ENCODE measurements at regions not wholly inside any gene's neighbourhood (a gene's known extent, or its start where the extent isn't known, plus 50 kb on each side); places are given as distances from the start of the nearest gene placed in this dataset.

DNA sequence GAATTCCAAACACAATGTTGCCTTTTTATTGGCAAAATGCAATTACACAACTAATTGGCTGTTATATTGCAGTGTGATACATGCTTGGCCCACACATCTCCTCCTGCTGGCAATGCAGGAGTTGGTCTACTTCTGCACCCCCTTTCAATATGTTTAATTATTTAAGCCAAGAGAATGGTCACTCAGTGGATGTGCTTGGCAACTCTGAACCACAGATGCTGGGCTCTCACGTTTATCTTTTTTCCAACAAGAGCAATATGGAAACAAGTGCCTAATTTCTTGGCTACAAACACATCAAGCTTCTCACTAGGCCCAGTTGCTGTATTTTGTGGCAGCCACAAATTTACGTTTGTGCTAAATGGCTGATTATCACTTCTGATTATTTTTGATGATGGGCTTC lies 1149.2 kb upstream of the CELF2 start:
- BruUV-seq (replicated peaks), result no TSS peak
- H3K27ac Mint-ChIP-seq (ENCODE audit: unreplicated experiment), result no peak overlapping the region
- H3K27me3 ChIP-seq (replicated peaks; ENCODE audit: control insufficient read depth, insufficient read depth, low read length), result no peaks in the 10 kb centered on the region
- peaks cover 7% of the 10 kb centered on the region for H3K4me1 Mint-ChIP-seq (ENCODE audit: low read depth, unreplicated experiment)
- ChIA-PET POLR2A (no interaction called here), CTCF (no interaction called here)
- no peak overlapping the region for H3K4me3 ChIP-seq (ENCODE audit: low read depth, low read length)
- no peaks in the 10 kb centered on the region for H3K4me1 ChIP-seq
- H3K9me3 Mint-ChIP-seq (ENCODE audit: unreplicated experiment), result no peaks in the 10 kb centered on the region
- intact Hi-C loops (cut with micrococcal nuclease; ENCODE audit: unreplicated experiment), result no loop called here
- H3K4me3 Mint-ChIP-seq (ENCODE audit: unreplicated experiment), result no peak overlapping the region
- TF ChIP-seq, protein P1, sequence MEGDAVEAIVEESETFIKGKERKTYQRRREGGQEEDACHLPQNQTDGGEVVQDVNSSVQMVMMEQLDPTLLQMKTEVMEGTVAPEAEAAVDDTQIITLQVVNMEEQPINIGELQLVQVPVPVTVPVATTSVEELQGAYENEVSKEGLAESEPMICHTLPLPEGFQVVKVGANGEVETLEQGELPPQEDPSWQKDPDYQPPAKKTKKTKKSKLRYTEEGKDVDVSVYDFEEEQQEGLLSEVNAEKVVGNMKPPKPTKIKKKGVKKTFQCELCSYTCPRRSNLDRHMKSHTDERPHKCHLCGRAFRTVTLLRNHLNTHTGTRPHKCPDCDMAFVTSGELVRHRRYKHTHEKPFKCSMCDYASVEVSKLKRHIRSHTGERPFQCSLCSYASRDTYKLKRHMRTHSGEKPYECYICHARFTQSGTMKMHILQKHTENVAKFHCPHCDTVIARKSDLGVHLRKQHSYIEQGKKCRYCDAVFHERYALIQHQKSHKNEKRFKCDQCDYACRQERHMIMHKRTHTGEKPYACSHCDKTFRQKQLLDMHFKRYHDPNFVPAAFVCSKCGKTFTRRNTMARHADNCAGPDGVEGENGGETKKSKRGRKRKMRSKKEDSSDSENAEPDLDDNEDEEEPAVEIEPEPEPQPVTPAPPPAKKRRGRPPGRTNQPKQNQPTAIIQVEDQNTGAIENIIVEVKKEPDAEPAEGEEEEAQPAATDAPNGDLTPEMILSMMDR (IDR thresholded peaks at IDR 0.05; ENCODE audit: insufficient read depth in 1 of 2, low read depth in 1 of 2, low read length in 1 of 2, severe bottlenecking in 1 of 2, unreplicated experiment in 1 of 2), result no peak
- H3K27me3 Mint-ChIP-seq (ENCODE audit: insufficient read depth, unreplicated experiment), result peaks cover 4% of the 10 kb centered on the region
- H3K36me3 Mint-ChIP-seq (ENCODE audit: insufficient read depth, unreplicated experiment), result no peaks in the 10 kb centered on the region
- H3K9me3 ChIP-seq, result no peaks in the 10 kb centered on the region
- no peak for DNase-seq
- H3K36me3 ChIP-seq (ENCODE audit: control insufficient read depth, insufficient read depth, low read length), result no peaks in the 10 kb centered on the region

DNA sequence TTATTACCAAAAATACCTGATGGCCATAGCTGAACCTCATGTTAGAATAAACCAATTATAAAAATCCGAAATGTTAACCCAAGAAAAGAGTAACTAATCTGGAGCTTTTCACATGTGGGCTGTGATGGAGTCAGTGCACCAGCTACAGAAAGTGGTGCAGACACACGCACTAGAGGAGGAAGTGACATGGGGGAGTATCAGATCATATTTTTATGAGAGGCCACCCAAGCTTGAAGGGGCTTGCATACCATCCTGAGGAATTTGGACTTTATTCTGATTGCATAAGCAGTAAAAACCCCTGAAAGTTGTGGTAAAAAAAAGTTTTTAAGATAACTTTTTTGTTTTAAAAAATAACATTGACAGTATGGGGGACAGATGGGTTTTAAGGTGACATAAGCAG lies 1148.5 kb upstream of the CELF2 start:
- POLR2A ChIA-PET, result no interaction called here
- H3K27ac Mint-ChIP-seq (ENCODE audit: unreplicated experiment), result no peak overlapping the region
- no peak overlapping the region for H3K4me3 ChIP-seq (ENCODE audit: low read depth, low read length)
- no peaks in the 10 kb centered on the region for H3K9me3 ChIP-seq
- H3K4me1 Mint-ChIP-seq (ENCODE audit: low read depth, unreplicated experiment), result peaks cover 7% of the 10 kb centered on the region
- no peaks in the 10 kb centered on the region for H3K27me3 ChIP-seq (replicated peaks; ENCODE audit: control insufficient read depth, insufficient read depth, low read length)
- intact Hi-C loops (cut with micrococcal nuclease; ENCODE audit: unreplicated experiment), result no loop called here
- H3K4me1 ChIP-seq, result no peaks in the 10 kb centered on the region
- no peaks in the 10 kb centered on the region for H3K9me3 Mint-ChIP-seq (ENCODE audit: unreplicated experiment)
- TF ChIP-seq, protein P1 (IDR thresholded peaks at IDR 0.05; ENCODE audit: insufficient read depth in 1 of 2, low read depth in 1 of 2, low read length in 1 of 2, severe bottlenecking in 1 of 2, unreplicated experiment in 1 of 2), result no peak
- no peaks in the 10 kb centered on the region for H3K36me3 Mint-ChIP-seq (ENCODE audit: insufficient read depth, unreplicated experiment)
- H3K4me3 Mint-ChIP-seq (ENCODE audit: unreplicated experiment), result no peak overlapping the region
- peaks cover 4% of the 10 kb centered on the region for H3K27me3 Mint-ChIP-seq (ENCODE audit: insufficient read depth, unreplicated experiment)
- CTCF ChIA-PET, result no interaction called here
- no TSS peak for BruUV-seq (replicated peaks)
- no peak for DNase-seq
- no peaks in the 10 kb centered on the region for H3K36me3 ChIP-seq (ENCODE audit: control insufficient read depth, insufficient read depth, low read length)

DNA sequence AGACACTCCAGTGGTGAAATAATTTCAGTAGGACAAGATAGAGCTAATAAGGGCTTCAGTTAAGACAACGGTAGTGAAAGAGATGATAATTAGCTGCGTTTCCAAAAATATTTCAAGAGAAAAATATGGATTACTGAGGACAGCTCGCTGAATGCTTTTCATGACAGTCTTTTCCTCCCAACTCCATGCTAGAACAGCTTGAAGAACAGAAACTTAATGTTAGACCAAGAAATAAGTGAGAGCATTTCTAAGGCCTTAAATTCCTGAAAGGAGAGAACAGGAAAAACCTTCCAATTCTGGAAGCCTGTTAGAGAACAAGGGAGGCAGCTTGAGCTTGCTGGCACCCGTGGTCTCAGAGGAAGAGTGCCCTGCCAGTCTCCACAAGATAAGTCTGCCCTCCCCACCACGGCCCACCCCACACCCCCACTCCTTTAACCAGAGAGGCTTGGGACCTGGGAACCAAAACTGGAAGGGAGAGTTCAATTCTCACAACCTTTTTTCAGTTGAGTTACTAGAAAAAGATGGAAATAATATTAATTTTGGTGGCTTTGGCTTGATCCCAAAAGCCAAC lies 1148.0 kb upstream of the CELF2 start:
- ChIA-PET POLR2A (no interaction called here), CTCF (no interaction called here)
- Histone ChIP-seq H3K36me3 (ENCODE audit: control insufficient read depth, insufficient read depth, low read length) (no peaks in the 10 kb centered on the region), H3K4me1 (no peaks in the 10 kb centered on the region), H3K4me3 (ENCODE audit: low read depth, low read length) (no peak overlapping the region), H3K9me3 (no peaks in the 10 kb centered on the region), H3K27me3 (replicated peaks; ENCODE audit: control insufficient read depth, insufficient read depth, low read length) (no peaks in the 10 kb centered on the region)
- no peak overlapping the region for H3K4me3 Mint-ChIP-seq (ENCODE audit: unreplicated experiment)
- peaks cover 4% of the 10 kb centered on the region for H3K27me3 Mint-ChIP-seq (ENCODE audit: insufficient read depth, unreplicated experiment)
- intact Hi-C loops (cut with micrococcal nuclease; ENCODE audit: unreplicated experiment), result no loop called here
- no peaks in the 10 kb centered on the region for H3K9me3 Mint-ChIP-seq (ENCODE audit: unreplicated experiment)
- no peaks in the 10 kb centered on the region for H3K36me3 Mint-ChIP-seq (ENCODE audit: insufficient read depth, unreplicated experiment)
- TF ChIP-seq, protein P1 (IDR thresholded peaks at IDR 0.05; ENCODE audit: insufficient read depth in 1 of 2, low read depth in 1 of 2, low read length in 1 of 2, severe bottlenecking in 1 of 2, unreplicated experiment in 1 of 2), result no peak
- peaks cover 7% of the 10 kb centered on the region for H3K4me1 Mint-ChIP-seq (ENCODE audit: low read depth, unreplicated experiment)
- no TSS peak for BruUV-seq (replicated peaks)
- no peak for DNase-seq
- no peak overlapping the region for H3K27ac Mint-ChIP-seq (ENCODE audit: unreplicated experiment)
